Naive thymus-derived CD4-positive, alpha-beta T cell (primary cell): ENCODE measurements at regions not wholly inside any gene's neighbourhood (a gene's known extent, or its start where the extent isn't known, plus 50 kb on each side); places are given as distances from the start of the nearest gene placed in this dataset.
"Not testable (repeated sequence)": the region's sequence is repeated elsewhere in the genome, so short reads cannot be mapped to it uniquely, and the experiment has no call there.

Source experiments
- ATAC-seq: fragments of 150-1000 bp; cut with Tn5 transposase; 2 replicates; pipeline ENCODE4 v1.10.0; 2021; ENCODE audit warnings: mild to moderate bottlenecking, moderate library complexity
- CTCF ChIA-PET: fragments of 350-600 bp; sonication (Branson Sonifier 250); formaldehyde crosslinking; loops from one replicate; lab custom pipeline; 2021; ENCODE audit warnings: antibody characterized with exemption; lab: Charles Lee
- POLR2A ChIA-PET: fragments of 350-600 bp; sonication (Branson Sonifier 250); formaldehyde crosslinking; loops from one replicate; lab custom pipeline; 2021; ENCODE audit warnings: antibody characterized with exemption, inconsistent platforms; lab: Charles Lee
- DNase-seq, 9 donors: peaks; one replicate each; pipeline versions ENCODE4 v3.0.0 to v3.0.0-alpha.2; 2020 to 2022; ENCODE audit warnings: mixed read lengths in 1 of 9
- H3K27ac ChIP-seq: one replicate; pipeline ENCODE4 v1.7.0; 2013; ENCODE audit warnings: mild to moderate bottlenecking, low read depth, low read length, moderate library complexity
- H3K27me3 ChIP-seq, 2 donors: one replicate each; pipeline ENCODE4 v1.7.0; 2013; ENCODE audit warnings: low read length in 2 of 2, mild to moderate bottlenecking in 2 of 2, moderate library complexity in 2 of 2; ENCODE audit not compliant: control insufficient read depth in 2 of 2, insufficient read depth in 2 of 2
- H3K36me3 ChIP-seq, 3 experiments: 1 replicate in 2 of 3; 2 replicates in 1 of 3; pipeline ENCODE4 v1.7.0; 2013; ENCODE audit warnings: low read length in 3 of 3, mild to moderate bottlenecking in 3 of 3, moderate library complexity in 1 of 3; ENCODE audit not compliant: insufficient read depth in 3 of 3, control insufficient read depth in 2 of 3
- H3K4me1 ChIP-seq, 2 donors: one replicate each; pipeline ENCODE4 v1.7.0; 2013; ENCODE audit warnings: low read length in 2 of 2, mild to moderate bottlenecking in 2 of 2, moderate library complexity in 1 of 2; ENCODE audit not compliant: control insufficient read depth in 2 of 2, insufficient read depth in 2 of 2
- H3K4me3 ChIP-seq: 2 replicates; pipeline ENCODE4 v1.7.0; 2013; ENCODE audit warnings: mild to moderate bottlenecking, low read length
- H3K9me3 ChIP-seq, 3 experiments: 1 replicate in 2 of 3; 2 replicates in 1 of 3; pipeline ENCODE4 v1.7.0; 2013; ENCODE audit warnings: low read length in 3 of 3; ENCODE audit not compliant: control insufficient read depth in 2 of 3
- H3K27ac Mint-ChIP-seq, 9 donors: one replicate each; pipeline ENCODE4 v1.8.0; 2020 to 2022; ENCODE audit warnings: mixed read lengths in 9 of 9, mild to moderate bottlenecking in 8 of 9, moderate library complexity in 5 of 9, inconsistent platforms in 2 of 9
- H3K27me3 Mint-ChIP-seq, 5 donors: one replicate each; pipeline ENCODE4 v1.8.0; 2021 to 2022; ENCODE audit warnings: mixed read lengths in 5 of 5, mild to moderate bottlenecking in 1 of 5
- H3K36me3 Mint-ChIP-seq, 5 donors: one replicate each; pipeline ENCODE4 v1.8.0; 2020 to 2022; ENCODE audit warnings: mixed read lengths in 5 of 5, mild to moderate bottlenecking in 3 of 5, inconsistent platforms in 1 of 5
- H3K4me1 Mint-ChIP-seq, 7 donors: one replicate each; pipeline ENCODE4 v1.8.0; 2020 to 2022; ENCODE audit warnings: mixed read lengths in 7 of 7, mild to moderate bottlenecking in 3 of 7, inconsistent platforms in 1 of 7
- H3K4me3 Mint-ChIP-seq, 10 donors: one replicate each; pipeline ENCODE4 v1.8.0; 2020 to 2022; ENCODE audit warnings: mild to moderate bottlenecking in 10 of 10, mixed read lengths in 10 of 10, moderate library complexity in 6 of 10, inconsistent platforms in 2 of 10
- H3K9me3 Mint-ChIP-seq, 11 donors: one replicate each; pipeline ENCODE4 v1.8.0; 2020 to 2022; ENCODE audit warnings: mixed read lengths in 11 of 11, mild to moderate bottlenecking in 4 of 11, inconsistent platforms in 1 of 11, moderate library complexity in 1 of 11
- intact Hi-C, 2 donors: fragments of 100-400 bp; cut with micrococcal nuclease; formaldehyde crosslinking; loops; one replicate each; pipeline ENCODE4 v1.15.1; 2023

DNA sequence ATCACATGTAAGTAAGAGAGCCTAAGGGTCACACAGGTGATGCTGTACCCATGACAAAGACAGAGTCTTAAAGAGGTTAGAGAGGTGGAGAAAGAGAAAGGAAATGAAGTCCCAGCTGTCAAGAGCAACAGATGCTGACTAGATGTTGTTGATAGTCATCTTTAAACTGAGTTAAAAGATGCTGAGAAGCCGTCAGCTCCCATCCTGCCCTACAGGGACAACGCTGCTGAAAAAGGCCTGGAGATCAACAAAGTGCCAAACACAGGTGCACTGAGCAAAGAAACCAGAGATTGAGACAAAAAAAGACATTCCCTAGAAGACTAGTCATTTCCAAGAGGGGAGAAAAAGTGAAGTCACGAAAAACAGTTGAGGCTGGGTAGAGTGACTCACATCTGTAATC lies 145.0 kb upstream of the DRD5 start:
- H3K4me1 ChIP-seq, H3K4me1 Mint-ChIP-seq, POLR2A ChIA-PET, H3K9me3 ChIP-seq, CTCF ChIA-PET, H3K4me3 ChIP-seq, H3K36me3 Mint-ChIP-seq, H3K4me3 Mint-ChIP-seq, H3K27me3 Mint-ChIP-seq, H3K36me3 ChIP-seq, DNase-seq, ATAC-seq, H3K27ac Mint-ChIP-seq, H3K27me3 ChIP-seq, H3K27ac ChIP-seq, intact Hi-C loops, H3K9me3 Mint-ChIP-seq: not testable (repeated sequence)

DNA sequence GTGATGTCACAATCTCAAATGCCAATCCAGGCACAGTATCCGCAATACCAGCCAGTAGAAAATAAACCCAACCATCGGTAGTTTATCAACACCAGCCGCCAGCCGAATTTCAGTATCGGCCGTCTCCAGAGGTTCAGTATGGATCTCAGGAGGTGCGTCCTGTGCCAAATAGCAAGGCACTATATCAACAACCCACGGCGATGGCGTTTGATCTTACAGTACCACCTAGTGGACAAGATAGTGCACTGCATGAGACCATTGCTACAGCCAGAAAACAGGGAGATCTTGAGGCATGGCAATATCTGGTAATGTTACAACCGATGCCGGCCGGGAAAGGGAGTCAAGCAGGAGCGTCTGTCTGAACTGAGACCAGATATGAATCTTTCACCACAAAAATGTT lies 121.8 kb upstream of the DRD5 start:
- intact Hi-C loops = loop anchor here (1.0 kb wide), 2 partner anchors 127 to 164 kb away; no protein-coding TSS in a partner anchor
- H3K4me1 ChIP-seq, H3K9me3 ChIP-seq, ATAC-seq, H3K36me3 Mint-ChIP-seq, H3K36me3 ChIP-seq, CTCF ChIA-PET, H3K4me3 ChIP-seq, H3K27ac Mint-ChIP-seq, POLR2A ChIA-PET, H3K4me3 Mint-ChIP-seq, H3K27ac ChIP-seq, H3K27me3 ChIP-seq, H3K27me3 Mint-ChIP-seq, H3K9me3 Mint-ChIP-seq, H3K4me1 Mint-ChIP-seq: not testable (repeated sequence)
- DNase-seq = peak in 6 of 9 donors; percentile 4 to 39 (median 27)

DNA sequence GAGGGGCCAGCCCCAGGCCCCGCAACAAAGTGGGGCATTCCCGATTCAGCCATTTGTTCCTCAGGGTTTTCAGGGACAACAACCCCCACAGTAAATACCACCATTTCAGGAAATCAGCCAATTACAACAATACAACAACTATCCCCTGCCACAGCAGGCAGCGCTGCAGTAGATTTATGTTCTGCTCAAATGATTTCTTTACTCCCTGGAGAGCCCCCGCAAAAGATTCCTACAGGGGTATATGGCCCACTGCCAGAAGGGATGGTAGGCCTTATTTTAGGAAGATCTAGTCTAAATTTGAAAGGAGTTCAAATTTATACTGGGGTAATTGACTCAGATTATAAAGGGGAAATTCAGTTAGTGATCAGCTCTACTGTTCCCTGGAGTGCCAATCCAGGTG lies 120.5 kb upstream of the DRD5 start:
- H3K27ac ChIP-seq, H3K27ac Mint-ChIP-seq, H3K36me3 ChIP-seq, H3K4me1 Mint-ChIP-seq, H3K9me3 ChIP-seq, ATAC-seq, DNase-seq, H3K27me3 ChIP-seq, CTCF ChIA-PET, H3K4me1 ChIP-seq, H3K27me3 Mint-ChIP-seq, H3K4me3 Mint-ChIP-seq, H3K36me3 Mint-ChIP-seq, POLR2A ChIA-PET, H3K4me3 ChIP-seq, intact Hi-C loops, H3K9me3 Mint-ChIP-seq: not testable (repeated sequence)

DNA sequence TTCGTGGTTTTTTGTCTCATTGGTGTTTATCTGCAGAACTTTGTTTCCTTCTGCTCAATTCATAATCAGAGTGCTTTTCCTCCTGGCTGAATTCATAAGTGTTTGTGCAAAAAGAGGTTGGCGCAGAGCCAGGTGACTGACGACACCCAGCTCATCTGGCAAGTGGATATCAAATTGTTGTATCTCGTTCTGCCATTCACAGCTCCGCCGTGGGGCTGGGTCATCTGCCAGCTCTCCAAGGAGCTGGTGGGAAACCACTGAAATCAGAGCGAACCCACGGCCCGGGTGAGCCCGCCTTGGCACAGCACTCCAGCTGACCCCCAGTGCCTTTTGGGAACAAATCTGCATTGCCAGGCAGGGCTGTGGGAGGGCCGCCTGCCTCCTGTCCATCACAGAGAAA lies 110.7 kb upstream of the DRD5 start:
- H3K27me3 ChIP-seq, H3K4me1 ChIP-seq, ATAC-seq, POLR2A ChIA-PET, H3K27ac Mint-ChIP-seq, H3K4me3 ChIP-seq, intact Hi-C loops, H3K36me3 ChIP-seq, H3K27ac ChIP-seq, H3K9me3 ChIP-seq, CTCF ChIA-PET, H3K36me3 Mint-ChIP-seq, H3K4me3 Mint-ChIP-seq, DNase-seq, H3K4me1 Mint-ChIP-seq, H3K9me3 Mint-ChIP-seq: not testable (repeated sequence)
- H3K27me3 Mint-ChIP-seq = peaks cover 0 to 12% (median 6%) of the 10 kb centered on the region in 5 donors

DNA sequence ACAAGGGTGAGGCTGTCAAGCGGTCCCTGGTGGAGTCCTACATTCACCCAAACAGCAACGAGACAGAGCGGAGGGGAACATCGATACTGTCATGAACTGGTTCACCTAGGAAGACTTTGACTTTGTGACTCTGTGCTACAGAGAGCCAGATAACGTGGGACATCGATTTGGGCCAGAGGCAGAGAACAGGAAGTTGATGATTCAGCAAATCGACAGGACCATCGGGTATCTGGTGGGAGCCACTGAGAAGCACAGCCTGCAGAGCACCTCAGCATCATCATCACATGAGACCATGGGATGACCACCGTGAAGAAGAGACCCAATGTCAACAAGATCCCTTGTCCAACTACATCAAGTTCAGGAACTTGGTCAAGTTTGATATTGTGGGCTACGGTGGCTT lies 104.1 kb upstream of the DRD5 start:
- CTCF ChIA-PET, H3K4me3 ChIP-seq, intact Hi-C loops, DNase-seq, H3K4me1 Mint-ChIP-seq, H3K36me3 Mint-ChIP-seq, POLR2A ChIA-PET, H3K4me3 Mint-ChIP-seq, ATAC-seq, H3K27ac Mint-ChIP-seq, H3K9me3 ChIP-seq, H3K27me3 ChIP-seq, H3K27me3 Mint-ChIP-seq, H3K9me3 Mint-ChIP-seq, H3K27ac ChIP-seq, H3K36me3 ChIP-seq, H3K4me1 ChIP-seq: not testable (repeated sequence)

DNA sequence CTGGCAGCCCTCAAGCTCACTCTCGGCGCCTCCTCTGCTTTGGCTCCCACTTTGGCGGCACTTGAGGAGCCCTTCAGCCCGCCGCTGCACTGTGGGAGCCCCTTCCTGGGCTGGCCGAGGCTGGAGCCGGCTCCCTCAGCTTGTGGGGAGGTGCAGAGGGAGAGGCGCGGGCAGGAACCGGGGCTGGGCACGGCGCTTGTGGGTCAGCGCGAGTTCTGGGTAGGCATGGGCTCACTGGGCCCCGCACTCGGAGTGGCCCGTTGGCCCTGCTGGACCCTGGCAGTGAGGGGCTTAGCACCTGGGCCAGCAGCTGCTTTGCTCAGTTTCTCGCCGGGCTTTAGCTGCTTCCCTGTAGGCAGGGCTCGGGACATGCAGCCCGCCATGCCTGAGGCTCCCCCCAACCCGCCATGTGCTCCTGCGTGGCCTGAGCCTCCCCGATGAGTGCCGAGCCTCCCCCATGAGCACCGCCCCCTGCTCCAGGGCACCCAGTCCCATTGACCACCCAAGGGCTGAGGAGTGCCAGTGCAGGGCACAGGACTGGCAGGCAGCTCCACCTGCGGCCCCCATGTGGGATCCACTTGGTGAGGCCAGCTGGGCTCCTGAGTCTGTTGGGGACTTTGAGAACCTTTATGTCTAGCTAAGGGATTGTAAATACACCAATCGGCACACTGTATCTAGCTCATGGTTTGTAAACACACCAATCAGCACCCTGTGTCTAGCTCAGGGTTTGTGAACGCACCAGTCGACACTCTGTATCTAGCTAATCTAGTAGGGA lies 101.5 kb upstream of the DRD5 start:
- POLR2A ChIA-PET = no interaction called here
- Mint-ChIP-seq H3K27ac (no peak overlapping the region), H3K4me1 (no peaks in the 10 kb centered on the region), H3K4me3 (no peak overlapping the region), H3K27me3 (peaks cover 0 to 6% (median 0%) of the 10 kb centered on the region in 5 donors), H3K36me3 (no peaks in the 10 kb centered on the region), H3K9me3 (no peaks in the 10 kb centered on the region)
- Histone ChIP-seq H3K36me3 (no peaks in the 10 kb centered on the region), H3K9me3 (no peaks in the 10 kb centered on the region), H3K27ac (no peak overlapping the region), H3K4me3 (no peak overlapping the region), H3K27me3 (no peaks in the 10 kb centered on the region), H3K4me1 (no peaks in the 10 kb centered on the region)
- DNase-seq (no peak), ATAC-seq (no peak)
- CTCF ChIA-PET = no interaction called here
- intact Hi-C loops = no loop called here

DNA sequence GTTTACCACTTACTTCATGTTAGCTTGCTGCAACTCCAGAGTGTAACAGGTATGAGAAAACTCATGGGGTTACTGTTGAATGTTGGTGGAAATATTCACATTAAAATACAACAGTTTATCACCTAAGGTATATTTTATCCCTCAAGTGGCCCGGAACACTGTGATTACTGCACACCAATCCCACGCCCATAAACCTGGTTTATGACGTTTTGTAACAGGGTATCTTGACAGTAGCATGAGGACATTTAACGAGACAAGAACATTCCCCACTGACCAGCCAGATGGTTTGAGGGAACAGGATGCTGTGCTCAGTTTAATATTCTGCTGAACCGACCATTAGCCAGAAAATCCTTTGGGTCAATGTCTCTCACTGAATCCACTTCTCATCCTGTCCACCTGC lies 98.3 kb upstream of the DRD5 start:
- H3K4me3 Mint-ChIP-seq, H3K9me3 Mint-ChIP-seq, H3K4me1 ChIP-seq, H3K27me3 ChIP-seq, POLR2A ChIA-PET, H3K27ac Mint-ChIP-seq, ATAC-seq, H3K27me3 Mint-ChIP-seq, CTCF ChIA-PET, intact Hi-C loops, H3K27ac ChIP-seq, H3K36me3 Mint-ChIP-seq, H3K9me3 ChIP-seq, H3K4me1 Mint-ChIP-seq, H3K36me3 ChIP-seq, DNase-seq, H3K4me3 ChIP-seq: not testable (repeated sequence)
